Chondrocyte (in vitro differentiated cells): ENCODE measurements at regions not wholly inside any gene's neighbourhood (a gene's known extent, or its start where the extent isn't known, plus 50 kb on each side); places are given as distances from the start of the nearest gene placed in this dataset.

ENCODE experiments used
- DNase-seq: peaks from one replicate; pipeline ENCODE4 v3.0.0; 2021; ENCODE audit warnings: mixed read lengths, low spot score
- H3K27ac Mint-ChIP-seq: one replicate; pipeline ENCODE4 v1.8.0; 2021; ENCODE audit warnings: mild to moderate bottlenecking, moderate library complexity, mixed read lengths; ENCODE audit not compliant: unreplicated experiment
- H3K27me3 Mint-ChIP-seq: 2 replicates; pipeline ENCODE4 v1.8.0; 2021; ENCODE audit warnings: low read depth, mixed read lengths
- H3K36me3 Mint-ChIP-seq: 2 replicates; pipeline ENCODE4 v1.8.0; 2021; ENCODE audit warnings: low read depth, mixed read lengths
- H3K4me1 Mint-ChIP-seq: 2 replicates; pipeline ENCODE4 v1.8.0; 2021; ENCODE audit warnings: low read depth, mild to moderate bottlenecking, mixed read lengths
- H3K4me3 Mint-ChIP-seq: one replicate; pipeline ENCODE4 v1.8.0; 2021; ENCODE audit warnings: mild to moderate bottlenecking, moderate library complexity, mixed read lengths; ENCODE audit not compliant: unreplicated experiment
- H3K9me3 Mint-ChIP-seq: 2 replicates; pipeline ENCODE4 v1.8.0; 2021; ENCODE audit warnings: low read depth, mixed read lengths
- TF ChIP-seq, protein P1 (sequence below): fragments of 200-600 bp; sonication (generic); IDR thresholded peaks from 2 replicates; pipeline ENCODE4 v1.5.0; 2021; ENCODE audit warnings: antibody characterized with exemption, mild to moderate bottlenecking, moderate library complexity

DNA sequence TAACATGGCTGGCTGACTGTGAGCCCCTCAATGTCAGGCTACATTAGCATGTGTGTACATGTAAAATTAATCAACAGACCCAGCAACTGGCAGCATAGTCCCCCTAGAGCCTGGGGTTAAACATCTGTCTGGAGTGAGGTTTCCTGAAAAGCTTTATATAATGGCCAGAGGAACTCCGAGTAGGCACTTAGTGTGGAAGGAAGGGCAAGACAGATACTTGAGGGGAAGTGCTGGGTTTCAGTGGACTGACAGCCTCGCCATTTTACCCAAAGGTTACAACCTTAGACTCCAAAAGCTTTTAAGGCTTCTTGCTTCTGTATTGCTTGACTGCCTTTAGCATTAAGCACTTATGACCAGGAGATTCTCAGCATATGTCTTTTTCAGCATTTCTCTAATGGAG, 430.8 kb downstream of the FLRT2 start:
- Mint-ChIP-seq H3K9me3 (no peaks in the 10 kb centered on the region), H3K27me3 (peaks cover 5% of the 10 kb centered on the region), H3K4me3 (no peak overlapping the region), H3K27ac (no peak overlapping the region), H3K4me1 (no peaks in the 10 kb centered on the region), H3K36me3 (no peaks in the 10 kb centered on the region)
- DNase-seq, result no peak
- TF ChIP-seq, protein P1, sequence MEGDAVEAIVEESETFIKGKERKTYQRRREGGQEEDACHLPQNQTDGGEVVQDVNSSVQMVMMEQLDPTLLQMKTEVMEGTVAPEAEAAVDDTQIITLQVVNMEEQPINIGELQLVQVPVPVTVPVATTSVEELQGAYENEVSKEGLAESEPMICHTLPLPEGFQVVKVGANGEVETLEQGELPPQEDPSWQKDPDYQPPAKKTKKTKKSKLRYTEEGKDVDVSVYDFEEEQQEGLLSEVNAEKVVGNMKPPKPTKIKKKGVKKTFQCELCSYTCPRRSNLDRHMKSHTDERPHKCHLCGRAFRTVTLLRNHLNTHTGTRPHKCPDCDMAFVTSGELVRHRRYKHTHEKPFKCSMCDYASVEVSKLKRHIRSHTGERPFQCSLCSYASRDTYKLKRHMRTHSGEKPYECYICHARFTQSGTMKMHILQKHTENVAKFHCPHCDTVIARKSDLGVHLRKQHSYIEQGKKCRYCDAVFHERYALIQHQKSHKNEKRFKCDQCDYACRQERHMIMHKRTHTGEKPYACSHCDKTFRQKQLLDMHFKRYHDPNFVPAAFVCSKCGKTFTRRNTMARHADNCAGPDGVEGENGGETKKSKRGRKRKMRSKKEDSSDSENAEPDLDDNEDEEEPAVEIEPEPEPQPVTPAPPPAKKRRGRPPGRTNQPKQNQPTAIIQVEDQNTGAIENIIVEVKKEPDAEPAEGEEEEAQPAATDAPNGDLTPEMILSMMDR, result no peak

DNA sequence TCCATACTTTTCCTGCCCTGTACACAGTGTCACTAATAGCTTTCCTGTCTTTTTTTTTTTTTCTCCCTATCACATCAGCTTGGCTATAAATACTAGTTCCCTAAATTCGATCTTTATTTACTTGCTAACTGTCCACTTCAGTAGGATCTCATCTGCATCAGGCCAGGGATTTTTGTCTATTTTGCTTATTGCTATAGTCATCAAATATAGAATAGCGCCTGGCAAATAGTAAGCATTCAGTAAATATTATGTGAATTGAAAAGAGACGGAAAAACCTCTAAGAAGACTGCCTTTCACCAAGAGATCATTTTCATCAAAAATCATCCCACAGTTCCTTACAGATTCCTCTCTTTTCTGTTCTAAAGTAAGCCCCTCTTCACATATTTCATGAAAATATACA, 429.1 kb downstream of the FLRT2 start:
- TF ChIP-seq, protein P1, result no peak
- no peaks in the 10 kb centered on the region for H3K9me3 Mint-ChIP-seq
- no peak for DNase-seq

DNA sequence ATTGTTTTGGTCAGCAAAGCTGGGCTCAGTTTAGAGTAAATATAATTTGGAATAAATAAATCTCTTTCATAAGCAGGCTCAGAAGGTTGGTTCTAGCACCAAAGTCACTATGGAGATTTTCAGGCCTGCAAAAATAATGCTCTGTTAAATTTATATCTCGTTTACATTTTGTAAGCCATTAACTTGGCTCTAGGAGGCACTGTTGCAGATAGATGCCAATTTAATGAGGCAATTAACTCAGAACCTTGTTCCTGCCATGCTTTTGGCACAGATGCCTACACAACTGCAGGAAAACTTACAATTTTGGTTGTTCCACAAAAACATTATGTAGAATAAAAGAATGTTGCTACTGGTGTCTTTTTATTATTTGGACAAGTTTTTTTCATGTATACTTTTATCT, 428.1 kb downstream of the FLRT2 start:
- no peak overlapping the region for H3K27ac Mint-ChIP-seq

More for the DNA sequence above, 429.1 kb downstream of the FLRT2 start:
- no peaks in the 10 kb centered on the region for H3K36me3 Mint-ChIP-seq
- H3K27ac Mint-ChIP-seq, result no peak overlapping the region
- no peaks in the 10 kb centered on the region for H3K4me1 Mint-ChIP-seq
- H3K27me3 Mint-ChIP-seq, result peaks cover 5% of the 10 kb centered on the region
- no peak overlapping the region for H3K4me3 Mint-ChIP-seq

DNA sequence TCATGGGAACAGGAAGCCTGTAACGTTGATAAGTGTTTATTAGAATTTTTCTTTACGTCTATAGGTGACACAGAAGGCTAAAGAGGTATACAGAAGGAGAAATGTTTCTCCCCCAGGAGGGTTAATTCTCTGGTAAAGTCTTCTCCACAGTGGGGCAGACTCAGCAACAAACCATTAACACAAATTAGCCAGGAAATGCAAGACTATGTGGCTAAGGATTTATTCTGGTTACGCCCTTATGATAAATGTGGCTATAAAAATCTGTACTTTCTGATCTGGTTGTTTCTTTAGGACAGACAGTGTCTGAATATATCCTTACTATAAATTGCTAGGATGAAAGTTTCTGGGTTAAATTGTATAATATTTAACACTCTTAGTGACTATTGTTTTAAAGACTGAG, 423.3 kb downstream of the FLRT2 start:
- H3K27ac Mint-ChIP-seq, result no peak overlapping the region
- H3K36me3 Mint-ChIP-seq, result no peaks in the 10 kb centered on the region
- H3K4me3 Mint-ChIP-seq, result no peak overlapping the region
- TF ChIP-seq, protein P1, result no peak
- H3K4me1 Mint-ChIP-seq, result no peaks in the 10 kb centered on the region
- no peaks in the 10 kb centered on the region for H3K9me3 Mint-ChIP-seq
- no peak for DNase-seq
- H3K27me3 Mint-ChIP-seq, result no peaks in the 10 kb centered on the region

More for the DNA sequence above, 428.1 kb downstream of the FLRT2 start:
- Mint-ChIP-seq H3K27me3 (peaks cover 5% of the 10 kb centered on the region), H3K36me3 (no peaks in the 10 kb centered on the region), H3K4me3 (no peak overlapping the region), H3K9me3 (no peaks in the 10 kb centered on the region), H3K4me1 (no peaks in the 10 kb centered on the region)
- no peak for DNase-seq
- TF ChIP-seq, protein P1, result peak; percentile 20

DNA sequence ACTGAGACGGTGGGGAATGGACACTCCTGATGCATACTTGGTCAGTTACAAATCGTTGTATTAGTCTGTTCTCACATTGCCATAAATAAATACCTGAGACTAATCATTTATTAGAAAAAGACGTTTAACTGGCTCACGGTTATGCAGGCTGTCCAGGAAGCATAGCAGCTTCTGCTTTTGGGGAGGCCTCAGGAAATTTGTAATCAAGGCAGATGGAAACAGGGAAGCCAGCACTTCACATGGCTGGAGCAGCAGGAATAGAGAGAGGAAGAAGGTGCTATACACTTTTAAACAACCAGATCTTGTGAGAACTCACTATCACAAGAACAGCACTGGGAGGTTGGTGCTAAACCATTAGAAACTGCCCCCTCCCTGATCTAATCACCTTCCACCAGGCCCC, 418.2 kb downstream of the FLRT2 start:
- H3K9me3 Mint-ChIP-seq, result peaks cover 4% of the 10 kb centered on the region
- H3K4me1 Mint-ChIP-seq, result no peaks in the 10 kb centered on the region
- DNase-seq, result no peak
- no peak overlapping the region for H3K4me3 Mint-ChIP-seq
- H3K27ac Mint-ChIP-seq, result no peak overlapping the region
- TF ChIP-seq, protein P1, result no peak
- no peaks in the 10 kb centered on the region for H3K27me3 Mint-ChIP-seq
- H3K36me3 Mint-ChIP-seq, result no peaks in the 10 kb centered on the region
